ENCODE measurements at regions not wholly inside any gene's neighbourhood (a gene's known extent, or its start where the extent isn't known, plus 50 kb on each side); places are given as distances from the start of the nearest gene placed in this dataset.

GRCh38 chr10:64103750-64104470 lies 582.7 kb downstream of the REEP3 start (continued):
- TF ChIP-seq TOX (CRISPR knock-in tag; IDR thresholded peaks at IDR 0.05; ENCODE audit: borderline replicate concordance) (no peak), ZC3H10 (CRISPR knock-in tag; IDR thresholded peaks at IDR 0.05) (no peak)

DNA sequence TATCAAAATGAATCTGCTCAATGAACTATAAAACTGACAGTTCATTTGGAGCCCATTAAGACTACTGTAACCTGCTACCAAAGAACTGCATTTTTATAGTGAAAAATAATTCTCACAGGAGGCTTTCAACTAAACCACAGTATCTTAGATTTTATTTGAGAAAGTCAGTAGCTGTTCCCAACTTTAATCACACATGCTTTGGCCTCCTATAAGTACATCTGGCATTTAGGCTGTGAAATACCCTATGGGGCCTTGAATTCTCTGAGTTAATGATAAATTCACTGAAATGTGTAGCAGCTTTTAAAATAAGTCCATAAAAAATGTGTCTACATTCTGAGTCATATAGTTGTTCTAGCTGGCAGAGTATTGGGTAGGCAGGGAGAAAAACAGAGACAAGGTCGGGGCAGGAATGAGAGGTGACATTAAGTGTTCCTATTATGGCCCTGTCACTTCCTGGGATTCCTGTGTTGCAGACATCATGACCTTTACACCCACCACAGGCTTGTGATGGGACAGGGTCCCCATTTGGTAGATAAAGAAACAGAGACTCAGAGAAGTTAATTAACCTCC lies 588.8 kb downstream of the REEP3 start:
- TF ChIP-seq TOX (CRISPR knock-in tag; IDR thresholded peaks at IDR 0.05; ENCODE audit: borderline replicate concordance) (no peak), ZFP3 (CRISPR knock-in tag; IDR thresholded peaks at IDR 0.05) (no peak), ZNF8 (CRISPR knock-in tag; IDR thresholded peaks at IDR 0.05) (no peak), ZNF70 (CRISPR knock-in tag; IDR thresholded peaks at IDR 0.05) (no peak), ARNTL (CRISPR knock-in tag; IDR thresholded peaks at IDR 0.05; ENCODE audit: borderline replicate concordance, low read depth) (no peak), ESRRG (CRISPR knock-in tag; IDR thresholded peaks at IDR 0.05) (no peak), CSRNP3 (CRISPR knock-in tag; IDR thresholded peaks at IDR 0.05) (no peak), SNAI2 (CRISPR knock-in tag; IDR thresholded peaks at IDR 0.05) (no peak), ZFP30 (CRISPR knock-in tag; IDR thresholded peaks at IDR 0.05) (no peak), PATZ1 (CRISPR knock-in tag; IDR thresholded peaks at IDR 0.05; ENCODE audit: borderline replicate concordance) (no peak)
- ATAC-seq, result no peak

- TF ChIP-seq ZFP30 (CRISPR knock-in tag; IDR thresholded peaks at IDR 0.05) (no peak), CSDC2 (CRISPR knock-in tag; IDR thresholded peaks at IDR 0.05) (no peak), TCF4 (CRISPR knock-in tag; IDR thresholded peaks at IDR 0.05; ENCODE audit: borderline replicate concordance) (no peak), OSR1 (CRISPR knock-in tag; IDR thresholded peaks at IDR 0.05) (no peak), ZC3H10 (CRISPR knock-in tag; IDR thresholded peaks at IDR 0.05) (no peak), ZFP3 (CRISPR knock-in tag; IDR thresholded peaks at IDR 0.05) (no peak), PATZ1 (CRISPR knock-in tag; IDR thresholded peaks at IDR 0.05; ENCODE audit: borderline replicate concordance) (no peak), GLIS3 (CRISPR knock-in tag; IDR thresholded peaks at IDR 0.05) (no peak), ISL1 (CRISPR knock-in tag; IDR thresholded peaks at IDR 0.05) (no peak), CSRNP3 (CRISPR knock-in tag; IDR thresholded peaks at IDR 0.05) (no peak), TSHZ2 (CRISPR knock-in tag; IDR thresholded peaks at IDR 0.05) (no peak), BACH2 (CRISPR knock-in tag; IDR thresholded peaks at IDR 0.05; ENCODE audit: borderline replicate concordance) (no peak), RARB (CRISPR knock-in tag; IDR thresholded peaks at IDR 0.05) (no peak), SNAI2 (CRISPR knock-in tag; IDR thresholded peaks at IDR 0.05) (no peak), ZNF70 (CRISPR knock-in tag; IDR thresholded peaks at IDR 0.05) (no peak), ARNTL (CRISPR knock-in tag; IDR thresholded peaks at IDR 0.05; ENCODE audit: borderline replicate concordance, low read depth) (no peak), ESRRG (CRISPR knock-in tag; IDR thresholded peaks at IDR 0.05) (no peak), PPARA (CRISPR knock-in tag; IDR thresholded peaks at IDR 0.05; ENCODE audit: borderline replicate concordance) (no peak), CREB5 (CRISPR knock-in tag; IDR thresholded peaks at IDR 0.05; ENCODE audit: low read depth) (no peak)
- TF ChIP-seq, protein P1, sequence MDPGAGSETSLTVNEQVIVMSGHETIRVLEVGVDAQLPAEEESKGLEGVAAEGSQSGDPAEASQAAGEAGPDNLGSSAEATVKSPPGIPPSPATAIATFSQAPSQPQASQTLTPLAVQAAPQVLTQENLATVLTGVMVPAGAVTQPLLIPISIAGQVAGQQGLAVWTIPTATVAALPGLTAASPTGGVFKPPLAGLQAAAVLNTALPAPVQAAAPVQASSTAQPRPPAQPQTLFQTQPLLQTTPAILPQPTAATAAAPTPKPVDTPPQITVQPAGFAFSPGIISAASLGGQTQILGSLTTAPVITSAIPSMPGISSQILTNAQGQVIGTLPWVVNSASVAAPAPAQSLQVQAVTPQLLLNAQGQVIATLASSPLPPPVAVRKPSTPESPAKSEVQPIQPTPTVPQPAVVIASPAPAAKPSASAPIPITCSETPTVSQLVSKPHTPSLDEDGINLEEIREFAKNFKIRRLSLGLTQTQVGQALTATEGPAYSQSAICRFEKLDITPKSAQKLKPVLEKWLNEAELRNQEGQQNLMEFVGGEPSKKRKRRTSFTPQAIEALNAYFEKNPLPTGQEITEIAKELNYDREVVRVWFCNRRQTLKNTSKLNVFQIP (CRISPR knock-in tag; IDR thresholded peaks at IDR 0.05; ENCODE audit: borderline replicate concordance, low read depth), result no peak
These were observed 591.6 kb downstream of the REEP3 start for GRCh38 chr10:64112701-64113355.

More at GRCh38 chr10:64112701-64113355, 591.6 kb downstream of the REEP3 start:
- ATAC-seq, result no peak
